HG02678 (cell line): ENCODE measurements at regions not wholly inside any gene's neighbourhood (a gene's known extent, or its start where the extent isn't known, plus 50 kb on each side); places are given as distances from the start of the nearest gene placed in this dataset.
"Not testable (repeated sequence)": the region's sequence is repeated elsewhere in the genome, so short reads cannot be mapped to it uniquely, and the experiment has no call there.

Experiments
- ATAC-seq: cut with Tn5 transposase; IDR thresholded peaks from one replicate; pipeline ENCODE4 v1.9.1; 2021; ENCODE audit warnings: mild to moderate bottlenecking, moderate library complexity; ENCODE audit not compliant: unreplicated experiment

- no peak for ATAC-seq
Measured at GRCh38 chr17:68782789-68783188, 172.4 kb downstream of the ABCA8 start.

GRCh38 chr17:68780596-68780995 is 174.6 kb downstream of the ABCA8 start:
- no peak for ATAC-seq

GRCh38 chr17:68778726-68779125 is 176.5 kb downstream of the ABCA8 start:
- no peak for ATAC-seq

GRCh38 chr17:68777856-68778694 is 176.9 kb upstream of the FAM20A start:
- no peak for ATAC-seq

GRCh38 chr17:68777243-68777855 is 176.2 kb upstream of the FAM20A start:
- ATAC-seq, result peak; percentile 50

GRCh38 chr17:68776451-68776850 is 175.3 kb upstream of the FAM20A start:
- ATAC-seq, result no peak

- ATAC-seq, result no peak
Measured at GRCh38 chr17:68775969-68776368, 174.8 kb upstream of the FAM20A start.

- ATAC-seq, result no peak
Measured at GRCh38 chr17:68775318-68775717, 174.2 kb upstream of the FAM20A start.

- peak; percentile 66 for ATAC-seq
Measured at GRCh38 chr17:68771867-68772515, 170.8 kb upstream of the FAM20A start.

- no peak for ATAC-seq
Measured at GRCh38 chr17:68768804-68769203, 167.6 kb upstream of the FAM20A start.

- no peak for ATAC-seq
Measured at GRCh38 chr17:68766640-68767039, 165.5 kb upstream of the FAM20A start.

- ATAC-seq, result no peak
Measured at GRCh38 chr17:68763562-68763961, 162.4 kb upstream of the FAM20A start.

GRCh38 chr17:68762911-68763310 is 161.7 kb upstream of the FAM20A start:
- no peak for ATAC-seq

GRCh38 chr17:68760141-68760475 is 158.9 kb upstream of the FAM20A start:
- no peak for ATAC-seq

- ATAC-seq, result peak; percentile 84
Measured at GRCh38 chr17:68759343-68760140, 158.4 kb upstream of the FAM20A start.

GRCh38 chr17:68759002-68759342 is 157.8 kb upstream of the FAM20A start:
- no peak for ATAC-seq

GRCh38 chr17:68757866-68758757 is 156.9 kb upstream of the FAM20A start:
- not testable (repeated sequence) for ATAC-seq

- ATAC-seq, result no peak
Measured at GRCh38 chr17:68753985-68754769, 153.0 kb upstream of the FAM20A start.

- no peak for ATAC-seq
Measured at GRCh38 chr17:68750208-68750562, 149.0 kb upstream of the FAM20A start.
